ENCODE measurements at regions not wholly inside any gene's neighbourhood (a gene's known extent, or its start where the extent isn't known, plus 50 kb on each side); places are given as distances from the start of the nearest gene placed in this dataset.
"Not testable (repeated sequence)": the region's sequence is repeated elsewhere in the genome, so short reads cannot be mapped to it uniquely, and the experiment has no call there.

DNA sequence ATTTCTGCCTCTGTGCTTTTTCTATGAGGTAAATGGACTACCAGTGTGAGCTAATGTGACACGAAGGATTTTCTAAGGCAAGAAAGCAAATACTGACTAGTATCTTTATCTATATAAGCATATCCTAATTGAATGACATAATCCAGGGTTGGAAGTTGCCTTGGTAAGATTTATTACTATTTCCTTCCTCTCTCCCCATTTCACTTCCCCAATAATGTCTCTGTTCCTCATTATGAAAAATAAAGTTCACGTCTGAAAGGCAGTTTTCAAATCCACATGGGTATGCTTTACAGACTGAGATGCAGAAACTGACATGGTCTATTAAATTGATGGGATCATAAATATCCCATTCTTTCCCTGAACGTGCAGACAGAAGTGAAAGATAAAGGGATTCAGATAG lies 86.0 kb downstream of the DTWD1 start:
- DNase-seq: peak in 1 of 2 donors; percentile 70

GRCh38 chr15:49707598-49707997 lies 86.8 kb downstream of the DTWD1 start:
- DNase-seq: no peak

GRCh38 chr15:49709646-49710214 lies 88.9 kb downstream of the DTWD1 start:
- no peak for DNase-seq

- DNase-seq: no peak
Observed at GRCh38 chr15:49712162-49712561, 91.3 kb downstream of the DTWD1 start.

DNA sequence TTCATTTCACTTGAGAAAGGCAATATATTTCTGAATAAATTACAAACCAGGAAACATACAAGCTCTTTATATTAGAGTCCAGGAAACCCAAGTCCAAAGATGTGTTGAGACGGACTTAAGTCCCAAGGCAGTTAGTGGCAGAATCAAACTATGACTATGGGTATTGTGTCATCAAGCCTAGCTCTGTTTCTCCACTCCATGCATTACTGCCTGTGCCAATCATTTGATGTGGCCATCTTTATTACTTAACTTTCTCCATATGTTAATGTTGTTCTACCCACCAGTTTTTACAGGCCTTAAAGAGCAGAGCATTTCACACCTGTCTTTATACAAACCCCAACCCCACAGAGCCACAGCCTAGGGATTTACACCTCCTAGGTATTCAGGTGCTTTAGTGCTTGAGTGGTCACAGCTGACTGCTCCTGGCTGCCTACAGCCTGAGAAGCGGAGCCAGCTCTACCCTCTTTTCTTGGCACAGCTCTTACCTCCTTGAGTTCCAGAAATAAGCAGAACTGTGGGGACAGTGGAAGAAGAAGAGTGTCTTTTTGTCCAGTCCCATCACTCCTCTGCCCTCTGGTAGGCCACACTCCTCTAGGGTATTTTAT lies 92.1 kb downstream of the DTWD1 start:
- no peak for DNase-seq

DNA sequence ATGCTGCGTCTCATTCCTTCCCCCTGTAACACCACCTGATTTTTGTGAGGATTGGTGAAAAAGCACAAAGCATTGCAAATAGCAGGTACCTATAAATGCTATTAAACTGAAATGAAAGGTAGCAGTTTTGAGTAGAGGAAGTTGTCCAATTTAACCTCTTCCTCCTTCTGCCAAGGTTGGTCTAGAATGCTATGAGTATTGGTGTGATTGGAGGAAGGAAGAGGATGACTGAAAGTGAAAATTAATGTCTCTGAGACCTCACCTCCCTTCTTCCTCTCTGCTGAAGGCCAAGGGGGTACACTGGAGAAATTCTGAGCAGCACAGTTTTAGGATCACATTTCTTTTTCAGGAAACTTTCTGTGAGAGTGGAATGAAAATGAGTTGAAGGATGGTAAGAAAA lies 94.4 kb downstream of the DTWD1 start:
- DNase-seq: peak in 1 of 2 donors; percentile 6

GRCh38 chr15:49715701-49716100 lies 94.9 kb downstream of the DTWD1 start:
- DNase-seq: no peak

GRCh38 chr15:49718234-49718633 lies 97.4 kb downstream of the DTWD1 start:
- no peak for DNase-seq

DNA sequence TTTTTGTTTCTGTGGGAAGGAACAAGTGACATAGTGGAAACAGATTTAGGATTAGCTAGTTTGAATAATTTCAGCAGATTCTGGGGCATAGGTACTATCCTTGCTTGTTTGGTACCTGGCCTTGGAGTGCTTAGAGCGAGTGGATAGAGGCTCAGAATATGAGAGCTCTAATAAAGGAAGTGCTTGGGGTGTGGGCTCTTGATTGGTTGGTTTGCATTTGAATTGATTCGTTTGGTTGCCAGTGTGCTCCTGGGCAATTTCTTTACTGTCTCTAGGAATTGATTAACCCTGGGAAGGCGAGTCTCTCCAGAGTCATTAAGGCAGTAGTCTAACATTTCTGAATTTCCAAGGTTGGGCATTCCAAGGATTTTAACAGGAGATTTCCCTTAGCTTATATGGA lies 98.0 kb downstream of the DTWD1 start:
- DNase-seq: no peak

- no peak for DNase-seq
Observed at GRCh38 chr15:49720261-49720660, 99.4 kb downstream of the DTWD1 start.

GRCh38 chr15:49721091-49721490 lies 100.2 kb downstream of the DTWD1 start:
- DNase-seq: no peak

GRCh38 chr15:49721621-49722020 lies 100.8 kb downstream of the DTWD1 start:
- peak in 1 of 2 donors; percentile 27 for DNase-seq

DNA sequence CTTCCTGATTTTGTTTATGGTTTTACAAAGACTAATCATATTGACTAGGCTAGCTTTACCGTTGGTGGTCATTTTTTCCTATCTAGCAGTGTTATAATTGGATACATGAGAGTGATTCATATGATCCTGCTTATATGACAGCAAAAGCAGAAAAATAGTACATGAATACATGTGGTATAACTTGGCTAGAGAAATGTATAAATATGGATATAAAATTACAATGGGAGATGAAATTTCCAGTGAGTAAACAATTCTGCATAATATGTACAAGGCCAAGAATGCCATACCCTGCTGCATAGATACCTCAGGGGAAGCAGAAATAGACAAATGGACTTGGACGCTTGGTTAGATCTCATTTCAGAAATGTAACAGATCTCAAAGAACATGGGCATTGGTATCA lies 103.1 kb downstream of the DTWD1 start:
- no peak for DNase-seq

DNA sequence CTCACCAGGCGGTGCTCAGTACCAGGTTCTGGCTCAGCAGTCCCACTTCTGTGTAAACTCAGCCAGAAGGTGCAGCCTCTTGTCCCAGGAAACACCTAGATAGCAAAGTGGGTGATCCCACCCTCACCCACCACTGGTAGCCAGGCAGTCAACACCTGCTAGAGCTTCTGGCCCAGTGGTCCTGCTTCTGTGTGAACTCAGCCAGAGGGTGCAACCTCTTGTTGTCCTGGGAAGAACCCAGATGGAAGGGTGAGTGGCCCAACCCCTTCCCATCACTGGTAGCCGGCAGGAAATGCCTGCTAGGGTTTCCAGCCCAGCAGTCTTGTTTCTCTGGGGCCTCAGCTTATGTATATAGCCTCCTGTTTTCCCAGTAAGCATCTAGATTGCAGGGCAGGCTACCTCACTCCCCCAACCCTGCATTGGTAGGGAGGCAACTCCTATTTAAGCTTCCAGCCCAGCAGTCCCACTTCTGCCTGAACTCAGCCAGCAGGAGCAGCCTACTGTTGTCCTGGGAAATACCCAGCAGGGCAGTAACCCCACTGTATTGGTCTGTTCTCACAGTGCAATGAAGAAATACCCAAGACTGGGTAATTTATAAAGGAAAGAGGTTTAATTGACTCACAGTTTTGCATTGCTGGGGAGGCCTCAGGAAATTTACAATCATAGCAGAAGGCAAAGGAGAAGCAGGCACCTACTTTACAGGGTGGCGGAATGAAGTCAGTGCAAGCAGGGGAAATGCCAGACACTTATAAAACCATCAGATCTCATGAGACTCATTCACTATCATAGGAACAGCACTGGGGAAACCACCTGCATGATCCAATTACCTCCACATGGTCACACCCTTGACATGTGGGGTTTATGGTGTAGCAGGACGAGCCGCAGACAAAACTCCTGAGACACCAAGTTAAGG lies 110.6 kb downstream of the DTWD1 start:
- DNase-seq: no peak

DNA sequence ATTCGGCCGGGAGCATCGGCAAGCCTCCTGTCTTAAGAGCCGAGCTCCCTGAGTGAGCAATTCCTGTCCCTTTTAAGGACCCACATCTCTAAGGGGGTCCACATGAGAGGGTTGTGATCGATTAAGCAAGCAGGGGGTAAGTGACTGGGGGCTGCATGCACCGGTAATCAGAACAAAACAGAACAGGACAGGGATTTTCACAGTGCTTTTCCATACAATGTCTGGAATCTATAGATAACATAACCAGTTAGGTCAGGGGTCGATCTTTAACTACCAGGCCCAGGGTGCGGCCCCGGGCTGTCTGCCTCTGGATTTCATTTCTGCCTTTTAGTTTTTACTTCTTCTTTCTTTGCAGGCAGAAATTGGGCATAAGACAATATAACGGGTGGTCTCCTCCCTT lies 111.3 kb downstream of the DTWD1 start:
- not testable (repeated sequence) for DNase-seq

DNA sequence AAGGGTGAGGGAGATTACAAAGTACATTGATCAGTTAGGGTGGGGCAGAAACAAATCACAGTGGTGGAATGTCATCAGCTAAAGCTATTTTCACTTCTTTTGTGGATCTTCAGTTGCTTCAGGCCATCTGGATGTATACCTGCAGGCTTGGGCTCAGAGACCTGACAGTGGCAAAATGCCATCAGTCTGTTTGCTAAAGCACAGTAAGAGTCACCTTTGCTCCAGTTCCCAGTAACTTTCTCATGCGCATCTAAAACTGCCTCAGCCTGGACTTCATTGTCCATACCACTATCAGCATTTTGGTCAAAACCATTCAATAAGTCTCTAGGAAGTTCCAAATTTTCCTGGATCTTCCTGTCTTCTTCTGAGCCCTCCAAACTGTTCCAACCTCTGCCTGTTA lies 113.2 kb downstream of the DTWD1 start:
- not testable (repeated sequence) for DNase-seq

DNA sequence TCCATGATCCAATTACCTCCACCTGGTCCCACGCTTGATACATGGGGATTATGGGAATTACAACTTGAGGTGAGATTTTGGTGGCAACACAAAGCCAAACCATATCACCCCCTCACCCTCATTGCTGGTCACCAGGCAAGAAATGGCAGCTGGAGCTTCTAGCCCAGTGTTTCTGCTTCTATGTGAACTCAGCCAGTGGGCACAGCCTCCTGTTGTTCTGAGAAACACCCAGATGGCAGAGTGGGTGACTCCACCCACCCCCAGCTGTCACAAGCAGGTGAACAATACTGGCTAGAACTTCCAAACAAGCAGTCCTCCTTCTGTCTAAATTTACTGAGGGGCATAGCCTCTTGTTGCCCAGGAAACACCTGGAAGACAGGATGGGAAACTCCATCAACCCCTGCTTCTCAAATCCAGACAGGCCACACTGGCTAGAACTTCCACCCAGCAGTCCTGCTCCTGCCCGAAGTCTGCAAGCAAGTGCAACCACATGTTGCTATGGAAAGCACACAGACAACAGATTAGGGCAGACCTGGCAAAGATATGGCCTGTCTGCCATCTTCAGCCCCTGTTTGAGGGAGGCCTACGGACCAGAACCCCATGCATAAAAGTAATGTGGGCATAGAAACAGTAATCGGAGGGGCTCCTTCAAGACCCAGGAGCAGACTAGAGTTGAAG lies 114.1 kb downstream of the DTWD1 start:
- DNase-seq: no peak

GRCh38 chr15:49737127-49737526 lies 116.3 kb downstream of the DTWD1 start:
- no peak for DNase-seq

- no peak for DNase-seq
Observed at GRCh38 chr15:49741712-49742111, 120.9 kb downstream of the DTWD1 start.

DNA sequence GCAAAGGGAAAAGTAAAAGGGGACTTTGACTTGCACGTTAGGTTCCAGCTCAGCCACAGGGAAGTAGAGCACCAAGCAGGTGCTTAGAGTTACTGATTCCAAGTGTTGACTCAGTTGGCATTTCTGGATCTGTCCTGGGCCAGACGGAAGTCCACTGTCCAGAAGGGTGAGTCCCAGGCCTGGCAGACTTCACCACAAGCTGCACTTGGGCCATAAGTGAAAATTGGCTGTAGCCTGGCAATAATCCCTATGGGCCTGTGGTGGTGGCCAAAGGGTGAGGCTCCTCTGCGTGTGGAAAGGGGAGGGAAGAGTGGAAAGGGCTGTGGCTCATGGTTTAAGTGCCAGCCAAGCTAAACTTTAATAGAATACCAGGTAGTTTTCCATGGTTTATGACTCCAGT lies 121.5 kb downstream of the DTWD1 start:
- DNase-seq: no peak

- DNase-seq: no peak
Observed at GRCh38 chr15:49747340-49747739, 126.5 kb downstream of the DTWD1 start.

DNA sequence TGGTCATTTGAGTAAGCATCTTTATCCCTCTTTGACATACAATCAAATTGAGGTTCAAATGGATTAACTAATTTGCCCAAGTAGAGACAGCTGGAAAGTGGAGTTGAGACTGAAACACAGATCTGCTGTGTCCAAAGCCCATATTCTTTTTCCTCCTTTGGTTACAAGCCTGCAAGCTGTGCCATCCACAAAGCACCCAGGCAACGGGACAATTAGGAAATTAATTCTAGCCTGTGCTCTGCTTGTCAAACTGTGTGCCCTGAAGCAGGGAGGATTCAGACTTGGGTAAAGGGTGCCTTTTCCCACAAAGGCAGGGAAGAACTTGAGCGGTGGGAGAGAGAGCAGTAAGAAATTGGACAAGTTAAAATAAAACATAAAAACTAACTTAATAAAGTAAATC lies 127.9 kb downstream of the DTWD1 start:
- DNase-seq: no peak

DNA sequence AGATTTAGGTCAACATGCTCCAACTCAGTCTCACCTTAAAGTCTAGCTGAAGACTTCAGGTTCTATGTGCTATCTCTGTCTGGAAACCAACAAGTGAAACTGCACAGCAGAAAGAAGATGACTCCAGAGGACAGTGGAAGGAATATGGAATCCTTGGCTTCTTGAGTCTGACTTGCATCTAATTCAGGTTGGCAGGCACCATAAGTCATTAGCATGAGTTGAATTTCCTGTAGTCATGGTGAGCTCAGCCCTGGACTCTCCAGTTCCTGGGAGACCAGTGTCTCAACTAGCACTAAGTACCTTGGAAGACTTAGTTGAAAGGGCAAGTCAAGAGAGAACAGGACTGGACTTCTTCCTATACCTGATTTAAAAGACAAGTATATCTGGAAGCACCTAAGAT lies 129.7 kb downstream of the DTWD1 start:
- no peak for DNase-seq

- no peak for DNase-seq
Observed at GRCh38 chr15:49751191-49751590, 130.3 kb downstream of the DTWD1 start.
